ENCODE measurements at regions not wholly inside any gene's neighbourhood (a gene's known extent, or its start where the extent isn't known, plus 50 kb on each side); places are given as distances from the start of the nearest gene placed in this dataset.

GRCh38 chr2:7368211-7368610, 451.0 kb downstream of the RNF144A start:
- peaks cover 9% of the 10 kb centered on the region for H3K27me3 Mint-ChIP-seq (ENCODE audit: insufficient read depth, unreplicated experiment)
- TF ChIP-seq CTCF (IDR thresholded peaks at IDR 0.05; ENCODE audit: insufficient read depth in 1 of 2, low read depth in 1 of 2, low read length in 1 of 2, severe bottlenecking in 1 of 2, unreplicated experiment in 1 of 2): no peak
- Histone ChIP-seq H3K9me3 (peaks cover 13% of the 10 kb centered on the region), H3K4me3 (ENCODE audit: low read depth, low read length) (no peak overlapping the region), H3K27me3 (replicated peaks; ENCODE audit: control insufficient read depth, insufficient read depth, low read length) (no peaks in the 10 kb centered on the region), H3K36me3 (ENCODE audit: control insufficient read depth, insufficient read depth, low read length) (no peaks in the 10 kb centered on the region), H3K4me1 (no peaks in the 10 kb centered on the region)
- ChIA-PET CTCF (no interaction called here), POLR2A (no interaction called here)
- intact Hi-C loops (cut with micrococcal nuclease; ENCODE audit: unreplicated experiment): no loop called here
- no TSS peak for BruUV-seq (replicated peaks)
- no peak overlapping the region for H3K4me3 Mint-ChIP-seq (ENCODE audit: unreplicated experiment)
- H3K27ac Mint-ChIP-seq (ENCODE audit: unreplicated experiment): no peak overlapping the region
- DNase-seq: no peak
- H3K36me3 Mint-ChIP-seq (ENCODE audit: insufficient read depth, unreplicated experiment): no peaks in the 10 kb centered on the region
- peaks cover 19% of the 10 kb centered on the region for H3K9me3 Mint-ChIP-seq (ENCODE audit: unreplicated experiment)
- no peaks in the 10 kb centered on the region for H3K4me1 Mint-ChIP-seq (ENCODE audit: low read depth, unreplicated experiment)

- H3K4me3 Mint-ChIP-seq (ENCODE audit: unreplicated experiment): no peak overlapping the region
- CTCF ChIA-PET: no interaction called here
- H3K9me3 ChIP-seq: peaks cover 5% of the 10 kb centered on the region
- no peaks in the 10 kb centered on the region for H3K27me3 ChIP-seq (replicated peaks; ENCODE audit: control insufficient read depth, insufficient read depth, low read length)
- peaks cover 17% of the 10 kb centered on the region for H3K9me3 Mint-ChIP-seq (ENCODE audit: unreplicated experiment)
- peaks cover 9% of the 10 kb centered on the region for H3K27me3 Mint-ChIP-seq (ENCODE audit: insufficient read depth, unreplicated experiment)
- H3K4me1 ChIP-seq: no peaks in the 10 kb centered on the region
- H3K36me3 ChIP-seq (ENCODE audit: control insufficient read depth, insufficient read depth, low read length): no peaks in the 10 kb centered on the region
- H3K36me3 Mint-ChIP-seq (ENCODE audit: insufficient read depth, unreplicated experiment): no peaks in the 10 kb centered on the region
- intact Hi-C loops (cut with micrococcal nuclease; ENCODE audit: unreplicated experiment): no loop called here
- no peaks in the 10 kb centered on the region for H3K4me1 Mint-ChIP-seq (ENCODE audit: low read depth, unreplicated experiment)
- BruUV-seq (replicated peaks): no TSS peak
- POLR2A ChIA-PET: no interaction called here
- H3K27ac Mint-ChIP-seq (ENCODE audit: unreplicated experiment): no peak overlapping the region
- no peak for DNase-seq
- no peak for TF ChIP-seq CTCF (IDR thresholded peaks at IDR 0.05; ENCODE audit: insufficient read depth in 1 of 2, low read depth in 1 of 2, low read length in 1 of 2, severe bottlenecking in 1 of 2, unreplicated experiment in 1 of 2)
- H3K4me3 ChIP-seq (ENCODE audit: low read depth, low read length): no peak overlapping the region
These were observed 455.9 kb downstream of the RNF144A start for GRCh38 chr2:7373156-7373555.

- no peak overlapping the region for H3K4me3 ChIP-seq (ENCODE audit: low read depth, low read length)
- H3K36me3 ChIP-seq (ENCODE audit: control insufficient read depth, insufficient read depth, low read length): no peaks in the 10 kb centered on the region
- Mint-ChIP-seq H3K4me1 (ENCODE audit: low read depth, unreplicated experiment) (no peaks in the 10 kb centered on the region), H3K27ac (ENCODE audit: unreplicated experiment) (no peak overlapping the region), H3K9me3 (ENCODE audit: unreplicated experiment) (no peaks in the 10 kb centered on the region), H3K36me3 (ENCODE audit: insufficient read depth, unreplicated experiment) (no peaks in the 10 kb centered on the region), H3K27me3 (ENCODE audit: insufficient read depth, unreplicated experiment) (peaks cover 7% of the 10 kb centered on the region), H3K4me3 (ENCODE audit: unreplicated experiment) (no peak overlapping the region)
- H3K4me1 ChIP-seq: no peaks in the 10 kb centered on the region
- no peak for DNase-seq
- H3K9me3 ChIP-seq: no peaks in the 10 kb centered on the region
- ChIA-PET CTCF (no interaction called here), POLR2A (no interaction called here)
- TF ChIP-seq CTCF (IDR thresholded peaks at IDR 0.05; ENCODE audit: insufficient read depth in 1 of 2, low read depth in 1 of 2, low read length in 1 of 2, severe bottlenecking in 1 of 2, unreplicated experiment in 1 of 2): no peak
- BruUV-seq (replicated peaks): no TSS peak
- intact Hi-C loops (cut with micrococcal nuclease; ENCODE audit: unreplicated experiment): loop anchor here (5.0 kb wide), 1 partner anchor 174 kb away; no protein-coding TSS in a partner anchor
- H3K27me3 ChIP-seq (replicated peaks; ENCODE audit: control insufficient read depth, insufficient read depth, low read length): no peaks in the 10 kb centered on the region
These were observed 458.7 kb downstream of the RNF144A start for GRCh38 chr2:7375901-7376300.

Data from Caco-2 (cell line).